ENCODE measurements at regions not wholly inside any gene's neighbourhood (a gene's known extent, or its start where the extent isn't known, plus 50 kb on each side); places are given as distances from the start of the nearest gene placed in this dataset.

- WGBS (ENCODE audit: low lambda C conversion rate), result 75% methylated on average over 29 of the region's 37 CpGs
- Histone ChIP-seq H2AFZ (ENCODE audit: low read depth) (no peak overlapping the region), H3F3A (replicated peaks; ENCODE audit: insufficient read depth) (no peaks in the 10 kb centered on the region), H3K4me3 (ENCODE audit: low read depth in 2 of 2, low read length in 1 of 2) (no peak overlapping the region; a peak in 1 of 4 replicates), H3K36me3 (replicated peaks in 1 of 2; ENCODE audit: control insufficient read depth in 1 of 2, insufficient read depth in 2 of 2, low read length in 1 of 2) (no peaks in the 10 kb centered on the region), H3K9ac (no peak overlapping the region), H3K4me1 (ENCODE audit: control insufficient read depth in 1 of 2, insufficient read depth in 2 of 2, low read depth in 1 of 2, low read length in 1 of 2) (peaks cover 0 to 36% of the 10 kb centered on the region in 2 experiments; a peak in 1 of 4 replicates), H3K27ac (ENCODE audit: low read depth in 2 of 2, low read length in 1 of 2) (no peak overlapping the region; a peak in 1 of 4 replicates), H3K27me3 (ENCODE audit: insufficient read depth) (no peaks in the 10 kb centered on the region), H3K9me2 (no peaks in the 10 kb centered on the region), H3K9me3 (no peaks in the 10 kb centered on the region), H3K4me2 (no peak overlapping the region), H4K20me1 (ENCODE audit: insufficient read depth) (no peaks in the 10 kb centered on the region), H3K79me2 (ENCODE audit: insufficient read depth) (no peaks in the 10 kb centered on the region)
- ChIA-PET POLR2A (interaction anchor here (2.8 kb wide), 1 partner anchor 26 kb away, joined by 12 read pairs; no protein-coding TSS in a partner anchor), CTCF (interaction anchor here (1.0 to 2.0 kb wide), 6 partner anchors 12 to 283 kb away, joined by 3 to 8 read pairs (median 4); no protein-coding TSS in a partner anchor)
- no peak for DNase-seq
- TF ChIP-seq CTCF (IDR thresholded peaks at IDR 0.05), result no peak
- no peak for TF ChIP-seq YY1 (IDR thresholded peaks at IDR 0.05; ENCODE audit: low read depth)
- no peak for TF ChIP-seq RAD21 (IDR thresholded peaks at IDR 0.05; ENCODE audit: low read length)
- no peak for TF ChIP-seq IRF3 (IDR thresholded peaks at IDR 0.05; ENCODE audit: low read depth, low read length)
- no peak for TF ChIP-seq EZH2phosphoT487 (IDR thresholded peaks at IDR 0.05; ENCODE audit: borderline replicate concordance, low read depth)
- no peak for TF ChIP-seq TEAD4 (IDR thresholded peaks at IDR 0.05; ENCODE audit: borderline replicate concordance, insufficient read depth)
- no peak for TF ChIP-seq MAX (IDR thresholded peaks at IDR 0.05; ENCODE audit: low read depth)
- TF ChIP-seq FOXM1 (IDR thresholded peaks at IDR 0.05; ENCODE audit: low read depth), result no peak
- TF ChIP-seq NRF1 (IDR thresholded peaks at IDR 0.05; ENCODE audit: low read depth, low read length), result no peak
- TF ChIP-seq MXI1 (IDR thresholded peaks at IDR 0.05; ENCODE audit: low read depth, low read length), result no peak
- TF ChIP-seq POLR2AphosphoS5 (IDR thresholded peaks at IDR 0.05; ENCODE audit: low read depth, low read length), result no peak
- no peak for TF ChIP-seq GABPA (IDR thresholded peaks at IDR 0.05; ENCODE audit: low read depth)
- no peak for TF ChIP-seq MEF2A (IDR thresholded peaks at IDR 0.05; ENCODE audit: borderline replicate concordance, low read depth)
- no peak for TF ChIP-seq EP300 (IDR thresholded peaks at IDR 0.05; ENCODE audit: borderline replicate concordance in 1 of 2, low read depth in 1 of 2, low read length in 1 of 2)
- no peak for TF ChIP-seq REST (IDR thresholded peaks at IDR 0.05; ENCODE audit: low read depth, low read length)
These were observed 414.8 kb downstream of the BUD13 start for GRCh38 chr11:116357784-116358544.

Data from SK-N-SH (cell line).